Mucosa of rectum (tissue), 2 donors: ENCODE measurements at regions not wholly inside any gene's neighbourhood (a gene's known extent, or its start where the extent isn't known, plus 50 kb on each side); places are given as distances from the start of the nearest gene placed in this dataset.

Source experiments
- H3K27ac ChIP-seq, 2 donors: one replicate each; pipeline ENCODE4 v1.7.0; 2013; ENCODE audit warnings: inconsistent platforms in 2 of 2, low read depth in 2 of 2, low read length in 2 of 2
- H3K27me3 ChIP-seq, 2 donors: one replicate each; pipeline ENCODE4 v1.7.0; 2013; ENCODE audit warnings: low read length in 2 of 2; ENCODE audit not compliant: control insufficient read depth in 2 of 2, insufficient read depth in 2 of 2
- H3K36me3 ChIP-seq, 2 donors: one replicate each; pipeline ENCODE4 v1.7.0; 2013; ENCODE audit warnings: low read length in 2 of 2; ENCODE audit not compliant: control insufficient read depth in 2 of 2, insufficient read depth in 2 of 2
- H3K4me1 ChIP-seq, 2 donors: one replicate each; pipeline ENCODE4 v1.7.0; 2013; ENCODE audit warnings: low read length in 2 of 2, mild to moderate bottlenecking in 1 of 2; ENCODE audit not compliant: control insufficient read depth in 2 of 2, insufficient read depth in 2 of 2
- H3K4me3 ChIP-seq, 2 donors: one replicate each; pipeline ENCODE4 v1.7.0; 2013; ENCODE audit warnings: low read length in 2 of 2
- H3K9ac ChIP-seq, 2 donors: one replicate each; pipeline ENCODE4 v1.7.0; 2013; ENCODE audit warnings: low read length in 2 of 2, low read depth in 1 of 2, mild to moderate bottlenecking in 1 of 2
- H3K9me3 ChIP-seq, 2 donors: one replicate each; pipeline ENCODE4 v1.7.0; 2013; ENCODE audit warnings: low read length in 2 of 2; ENCODE audit not compliant: control insufficient read depth in 2 of 2
- donor health status: healthy.
- donor health status: Normal muscosa, but diverticular disease.

DNA sequence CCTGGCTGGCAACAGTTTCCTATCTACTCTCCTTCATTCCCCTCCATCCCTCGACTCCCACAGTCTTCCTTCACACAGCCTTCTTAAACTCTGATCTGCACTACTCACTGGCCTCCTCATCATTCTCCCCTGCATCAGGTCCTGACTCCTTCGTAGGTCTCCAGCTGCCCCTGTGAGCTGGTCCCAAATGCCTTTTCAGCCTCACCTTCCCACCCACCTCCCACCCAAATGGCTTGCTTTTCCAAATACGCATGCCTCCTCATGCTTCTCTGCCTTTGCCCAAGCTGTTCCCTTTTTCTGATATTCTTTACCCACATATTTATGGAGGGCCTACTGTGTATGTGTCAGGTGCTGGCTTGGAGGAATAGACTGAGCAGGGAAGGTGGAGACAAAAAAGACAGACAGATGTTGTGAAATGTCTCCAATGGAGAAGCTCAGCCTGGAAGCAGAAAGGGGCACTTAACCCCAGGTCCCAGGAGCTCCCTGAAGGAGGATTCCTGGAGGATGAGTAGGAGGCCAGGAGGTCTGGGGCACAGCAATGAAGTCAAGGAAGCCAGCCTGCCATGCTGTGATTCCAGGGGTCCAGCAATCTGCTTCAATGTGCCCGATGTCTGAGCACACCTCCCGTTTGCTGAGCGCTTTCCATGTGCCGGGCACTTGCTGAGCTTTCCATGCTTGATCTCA lies 252.2 kb downstream of the SHQ1 start:
- no peaks in the 10 kb centered on the region for H3K9me3 ChIP-seq
- H3K4me1 ChIP-seq = no peaks in the 10 kb centered on the region
- H3K27ac ChIP-seq = no peak overlapping the region
- no peaks in the 10 kb centered on the region for H3K36me3 ChIP-seq
- no peaks in the 10 kb centered on the region for H3K27me3 ChIP-seq
- H3K9ac ChIP-seq = no peak overlapping the region
- no peak overlapping the region for H3K4me3 ChIP-seq

DNA sequence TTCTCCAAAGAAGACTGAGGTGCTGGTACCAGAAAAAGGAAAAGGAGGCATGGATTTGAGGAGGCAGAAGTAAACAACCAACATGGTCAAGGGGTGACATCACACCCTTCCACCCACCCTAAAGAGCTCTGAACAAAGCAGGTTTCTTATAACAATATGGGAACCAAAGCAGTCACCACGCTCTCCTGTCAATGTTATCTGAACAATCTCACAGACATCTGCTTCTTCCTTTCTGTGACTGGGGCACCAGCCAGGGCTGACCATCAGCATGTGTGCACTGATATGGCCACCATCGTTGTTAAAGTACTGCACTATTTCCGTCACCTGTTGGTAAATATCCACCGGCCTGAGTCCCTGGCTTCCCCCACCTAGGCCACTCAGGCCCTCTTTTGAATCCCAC lies 252.9 kb downstream of the SHQ1 start:
- Histone ChIP-seq H3K9ac (no peak overlapping the region), H3K36me3 (no peaks in the 10 kb centered on the region), H3K27ac (no peak overlapping the region), H3K27me3 (no peaks in the 10 kb centered on the region), H3K4me1 (no peaks in the 10 kb centered on the region), H3K9me3 (no peaks in the 10 kb centered on the region), H3K4me3 (no peak overlapping the region)

DNA sequence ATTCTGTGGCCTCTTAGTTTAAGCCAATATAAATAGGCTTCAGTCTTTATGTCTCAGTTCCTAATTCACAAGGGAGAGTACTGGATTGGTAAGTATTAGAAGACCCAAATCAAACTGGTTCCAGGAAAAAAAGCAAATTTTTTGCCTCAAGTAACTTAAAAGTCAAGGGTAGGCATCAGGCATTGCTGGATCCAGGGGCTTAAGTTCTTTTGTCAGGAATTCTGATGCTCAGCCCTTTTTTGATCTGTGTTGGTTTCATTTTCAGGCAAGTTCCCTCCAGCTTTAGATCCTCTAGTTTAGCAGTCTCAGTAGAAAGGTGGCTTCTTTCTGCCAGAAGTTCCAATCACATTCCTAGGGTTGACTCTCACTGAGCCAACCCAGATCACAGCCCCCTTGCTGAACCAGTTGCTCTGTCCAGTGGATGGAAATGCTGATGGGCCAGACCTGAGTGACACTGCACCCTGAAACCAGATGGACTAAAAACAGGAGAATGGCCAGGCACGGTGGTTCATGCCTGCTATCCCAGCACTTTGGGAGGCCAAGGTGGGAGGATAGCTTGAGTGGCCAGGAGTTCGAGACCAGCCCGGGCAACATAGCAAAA lies 253.5 kb downstream of the SHQ1 start:
- Histone ChIP-seq H3K27ac (no peak overlapping the region), H3K9me3 (no peaks in the 10 kb centered on the region)

DNA sequence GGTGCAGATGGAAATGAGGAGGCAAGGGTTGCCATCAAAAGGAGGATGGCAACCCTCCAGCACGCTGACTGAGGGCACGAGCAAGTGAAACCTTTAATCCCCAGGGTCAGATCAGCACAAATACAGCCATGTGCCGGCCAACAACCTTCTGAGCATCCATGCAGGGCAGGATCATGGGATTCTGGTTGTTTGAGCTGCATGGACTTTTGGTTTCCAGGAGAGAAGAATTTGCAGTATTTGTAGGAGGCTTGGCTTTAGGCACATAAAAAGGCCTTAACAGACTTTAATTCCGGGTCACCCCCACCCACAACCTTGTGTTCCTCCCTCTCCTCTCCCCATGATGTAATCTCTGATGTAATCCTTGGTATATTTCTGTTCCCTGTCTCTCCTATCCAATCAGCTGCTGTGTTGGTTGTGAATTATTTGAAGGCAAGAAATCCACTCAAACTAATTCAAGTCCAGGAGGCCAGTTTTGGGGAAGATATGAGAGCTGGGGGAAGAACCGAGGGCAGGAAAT lies 254.3 kb downstream of the SHQ1 start:
- no peak overlapping the region for H3K27ac ChIP-seq

More for the DNA sequence above, 253.5 kb downstream of the SHQ1 start:
- Histone ChIP-seq H3K9ac (no peak overlapping the region), H3K36me3 (no peaks in the 10 kb centered on the region), H3K4me3 (no peak overlapping the region), H3K4me1 (no peaks in the 10 kb centered on the region), H3K27me3 (no peaks in the 10 kb centered on the region)

DNA sequence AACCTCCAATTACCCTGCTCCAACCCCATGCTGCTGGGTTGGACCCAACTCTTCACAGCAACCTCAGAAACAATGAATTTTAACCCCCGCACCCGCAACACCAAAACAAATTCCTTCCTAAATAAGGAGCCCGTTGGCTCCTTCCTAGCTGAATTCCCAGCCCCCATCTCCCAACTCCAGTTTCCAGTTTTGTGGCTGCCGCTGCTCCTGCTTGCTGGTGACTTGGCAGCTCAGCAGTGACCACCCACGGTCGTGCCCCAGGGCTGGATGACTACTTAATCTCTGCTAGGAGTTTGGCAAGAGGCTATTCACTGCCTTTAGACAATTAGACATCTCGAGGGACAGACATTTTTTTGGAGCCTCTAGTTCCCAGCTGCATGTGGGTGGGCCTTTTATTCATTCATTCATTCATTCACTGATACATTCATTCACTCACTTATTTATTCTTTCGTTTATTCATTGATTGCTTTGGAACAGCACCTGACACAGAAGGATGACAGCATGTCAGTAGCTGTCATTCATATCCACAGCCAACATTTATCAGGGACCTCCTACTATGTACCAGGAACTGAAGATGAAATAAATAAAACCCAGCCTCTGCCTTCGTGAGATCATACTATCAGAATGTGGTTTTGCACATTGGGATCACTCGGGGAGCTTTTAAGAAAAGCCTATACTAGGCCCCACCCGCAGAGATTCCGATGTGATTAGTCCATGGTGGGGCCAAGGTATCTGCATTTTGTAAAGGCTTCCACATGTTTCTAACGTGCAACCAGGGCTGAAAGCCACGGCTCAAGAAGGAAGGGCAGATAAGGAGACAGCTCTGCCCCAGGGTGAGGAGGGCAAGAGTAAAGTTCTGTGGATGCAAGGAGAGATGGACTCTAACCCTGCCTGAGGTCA lies 256.5 kb downstream of the SHQ1 start:
- Histone ChIP-seq H3K9ac (no peak overlapping the region), H3K36me3 (no peaks in the 10 kb centered on the region), H3K27me3 (no peaks in the 10 kb centered on the region), H3K4me3 (no peak overlapping the region), H3K4me1 (no peaks in the 10 kb centered on the region), H3K9me3 (no peaks in the 10 kb centered on the region), H3K27ac (no peak overlapping the region)

More for the DNA sequence above, 254.3 kb downstream of the SHQ1 start:
- H3K9ac ChIP-seq = no peak overlapping the region
- H3K27me3 ChIP-seq = no peaks in the 10 kb centered on the region
- H3K4me3 ChIP-seq = no peak overlapping the region
- H3K4me1 ChIP-seq = no peaks in the 10 kb centered on the region
- H3K9me3 ChIP-seq = no peaks in the 10 kb centered on the region
- H3K36me3 ChIP-seq = no peaks in the 10 kb centered on the region

DNA sequence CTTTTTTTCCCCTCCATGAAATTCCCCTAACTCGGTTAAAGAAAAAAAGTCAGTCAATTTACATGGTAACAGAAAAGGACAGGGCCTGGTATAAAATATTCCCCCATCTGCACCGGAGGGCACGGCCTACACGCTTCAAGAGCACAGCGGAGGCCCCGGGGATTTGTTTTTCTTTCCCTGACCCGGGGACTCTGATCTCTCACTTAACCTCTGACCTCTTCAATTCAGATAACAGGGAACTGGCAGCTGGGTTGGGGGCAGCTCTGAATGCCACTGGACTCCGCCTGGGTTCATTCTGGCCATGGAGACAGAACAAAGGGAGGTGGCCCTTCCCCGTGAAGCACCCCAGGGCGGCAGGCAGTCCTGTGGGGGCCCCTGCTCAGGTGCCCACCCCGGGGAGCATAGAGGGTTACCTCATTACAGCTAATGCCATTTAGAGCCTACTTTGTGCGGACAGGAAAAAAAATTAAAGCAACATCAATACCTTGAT lies 257.5 kb downstream of the SHQ1 start:
- Histone ChIP-seq H3K4me3 (no peak overlapping the region), H3K36me3 (no peaks in the 10 kb centered on the region), H3K4me1 (no peaks in the 10 kb centered on the region), H3K9me3 (no peaks in the 10 kb centered on the region), H3K27me3 (no peaks in the 10 kb centered on the region), H3K9ac (no peak overlapping the region), H3K27ac (no peak overlapping the region)

DNA sequence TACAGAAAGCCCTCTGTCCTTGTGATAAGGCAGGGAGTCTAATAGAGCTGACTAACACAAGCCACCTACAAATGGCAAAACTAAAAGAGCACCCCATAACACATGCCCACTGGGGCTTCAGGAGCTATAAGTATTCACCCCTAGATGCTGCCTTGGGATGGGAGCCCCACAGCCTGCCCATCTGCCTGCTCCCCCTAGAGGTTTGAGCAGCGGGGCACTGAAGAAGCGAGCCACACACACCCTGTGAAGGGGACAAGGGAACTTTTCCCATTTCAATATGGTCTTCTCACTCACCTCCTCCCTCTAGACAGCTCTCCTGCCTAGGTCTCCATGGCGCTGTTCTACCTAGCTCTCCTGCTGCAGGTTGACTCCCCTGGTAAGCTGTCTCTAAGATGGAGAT lies 261.0 kb downstream of the SHQ1 start:
- Histone ChIP-seq H3K36me3 (no peaks in the 10 kb centered on the region), H3K27ac (no peak overlapping the region), H3K4me3 (no peak overlapping the region), H3K4me1 (no peaks in the 10 kb centered on the region), H3K9me3 (no peaks in the 10 kb centered on the region), H3K9ac (no peak overlapping the region), H3K27me3 (no peaks in the 10 kb centered on the region)

DNA sequence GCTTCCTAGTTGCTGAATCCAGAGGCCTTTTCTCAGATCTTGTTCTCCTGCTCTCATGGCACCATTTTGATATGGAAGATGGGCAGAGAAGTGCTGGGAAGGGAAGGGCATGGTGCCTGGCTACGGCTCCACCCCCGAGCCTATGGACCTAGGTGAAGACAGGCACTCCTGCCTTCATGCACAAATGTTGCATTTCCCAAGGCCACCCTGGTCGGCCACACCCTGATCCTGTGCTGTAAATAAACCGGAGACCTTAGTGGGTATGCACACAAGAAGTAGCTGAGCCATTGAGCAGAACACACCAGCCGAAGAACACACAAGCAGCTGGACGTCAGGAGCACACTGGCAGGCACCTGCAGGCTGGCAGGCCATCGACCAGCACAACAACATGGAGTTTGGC lies 261.6 kb downstream of the SHQ1 start:
- Histone ChIP-seq H3K27ac (no peak overlapping the region), H3K9ac (no peak overlapping the region), H3K4me1 (no peaks in the 10 kb centered on the region), H3K36me3 (no peaks in the 10 kb centered on the region), H3K27me3 (no peaks in the 10 kb centered on the region), H3K4me3 (no peak overlapping the region), H3K9me3 (no peaks in the 10 kb centered on the region)

DNA sequence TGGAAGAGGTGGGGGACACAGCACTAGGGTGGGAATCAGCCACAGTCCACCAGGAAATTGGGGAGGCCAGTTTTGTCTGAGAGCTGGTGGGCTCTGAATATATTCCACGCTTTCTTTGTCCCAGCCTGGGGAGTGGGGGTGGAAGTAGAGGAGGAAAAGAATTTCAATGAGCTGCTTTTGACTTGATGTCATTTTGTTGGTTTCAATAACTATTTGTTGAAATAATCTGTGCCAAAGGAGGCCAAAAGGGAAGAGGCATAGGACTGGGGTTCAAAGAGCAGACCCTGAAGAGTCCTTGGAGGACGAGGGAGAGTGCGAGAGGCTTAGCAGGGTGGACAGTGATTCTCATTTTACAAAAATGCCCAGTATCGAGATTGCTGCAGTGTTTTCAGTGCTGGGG lies 262.3 kb downstream of the SHQ1 start:
- H3K4me1 ChIP-seq = no peaks in the 10 kb centered on the region

DNA sequence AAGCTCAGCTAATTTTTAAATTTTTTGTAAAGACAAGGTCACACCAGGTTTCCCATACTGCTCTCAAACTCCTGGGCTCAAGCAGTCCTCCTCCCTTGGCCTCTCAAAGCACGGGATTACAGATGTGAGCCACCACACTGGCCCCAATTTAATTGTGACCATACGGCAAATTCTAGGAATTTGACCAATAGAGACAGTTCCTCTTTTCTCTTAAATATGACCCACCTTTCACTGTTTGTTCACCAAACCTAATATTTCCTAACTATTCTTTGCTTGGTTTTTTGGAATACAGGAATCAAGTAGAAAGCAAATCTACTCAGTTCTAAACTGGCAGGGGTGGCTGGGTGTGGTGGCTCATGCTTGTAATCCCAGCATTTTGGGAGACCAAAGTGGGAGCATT lies 264.0 kb downstream of the SHQ1 start:
- Histone ChIP-seq H3K9me3 (no peaks in the 10 kb centered on the region), H3K4me3 (no peak overlapping the region), H3K36me3 (no peaks in the 10 kb centered on the region), H3K27ac (no peak overlapping the region), H3K4me1 (no peaks in the 10 kb centered on the region), H3K9ac (no peak overlapping the region), H3K27me3 (no peaks in the 10 kb centered on the region)

More for the DNA sequence above, 262.3 kb downstream of the SHQ1 start:
- H3K27ac ChIP-seq = no peak overlapping the region
- no peaks in the 10 kb centered on the region for H3K9me3 ChIP-seq
- H3K4me3 ChIP-seq = no peak overlapping the region
- no peaks in the 10 kb centered on the region for H3K27me3 ChIP-seq
- H3K9ac ChIP-seq = no peak overlapping the region
- H3K36me3 ChIP-seq = no peaks in the 10 kb centered on the region
